Left lung (tissue), 4 donors: ENCODE measurements at regions not wholly inside any gene's neighbourhood (a gene's known extent, or its start where the extent isn't known, plus 50 kb on each side); places are given as distances from the start of the nearest gene placed in this dataset.
"Not testable (repeated sequence)": the region's sequence is repeated elsewhere in the genome, so short reads cannot be mapped to it uniquely, and the experiment has no call there.

Experiments used
- ATAC-seq: fragments of 200-7000 bp; cut with Tn5 transposase; one replicate; pipeline ENCODE4 v1.9.1; 2020; ENCODE audit warnings: moderate library complexity
- DNase-seq, 4 donors: peaks; one replicate each; pipeline ENCODE4 v3.0.0-alpha.2; 2013 to 2020
- H3K27ac ChIP-seq, 2 donors: fragments of 200-600 bp; sonication (generic) in 1 of 2; one replicate each; pipeline versions ENCODE4 v1.5.0 to v1.8.0; 2020 to 2021
- H3K27me3 ChIP-seq, 2 donors: fragments of 200-600 bp; sonication (generic) in 1 of 2; one replicate each; pipeline versions ENCODE4 v1.5.0 to v1.8.0; 2020 to 2021
- H3K36me3 ChIP-seq, 2 donors: fragments of 200-600 bp; sonication (generic) in 1 of 2; one replicate each; pipeline versions ENCODE4 v1.5.0 to v1.8.0; 2020 to 2021
- H3K4me1 ChIP-seq, 2 donors: fragments of 200-600 bp; one replicate each; pipeline ENCODE4 v1.8.0; 2021
- H3K4me3 ChIP-seq, 2 donors: fragments of 200-600 bp; sonication (generic) in 1 of 2; one replicate each; pipeline versions ENCODE4 v1.5.0 to v1.8.0; 2020 to 2021; ENCODE audit warnings: mild to moderate bottlenecking in 1 of 2
- H3K9me3 ChIP-seq, 2 donors: fragments of 200-600 bp; sonication (generic) in 1 of 2; one replicate each; pipeline versions ENCODE4 v1.5.0 to v1.8.0; 2020 to 2021
- CTCF ChIP-seq, 2 donors: fragments of 200-600 bp; sonication (generic) in 1 of 2; IDR thresholded peaks; one replicate each; pipeline versions ENCODE4 v1.5.0 to v1.8.0; 2021; ENCODE audit warnings: antibody characterized with exemption in 2 of 2
- intact Hi-C, 2 donors: fragments of 100-400 bp; cut with DNase I; formaldehyde crosslinking; loops; one replicate each; pipeline versions ENCODE4 v1.11.2 to v1.14.2; 2022
- donor health status: DM: no; HTN: yes; CAD: no.
- donor health status: DM: no; HTN: no; CAD: no.

GRCh38 chr6:150306290-150306689, 62.5 kb upstream of the IYD start:
- DNase-seq (no peak), ATAC-seq (no peak)
- Histone ChIP-seq H3K4me1 (no peaks in the 10 kb centered on the region), H3K36me3 (no peaks in the 10 kb centered on the region), H3K27ac (no peak overlapping the region), H3K27me3 (no peaks in the 10 kb centered on the region), H3K4me3 (no peak overlapping the region), H3K9me3 (no peaks in the 10 kb centered on the region)
- TF ChIP-seq CTCF (IDR thresholded peaks at IDR 0.05), result no peak
- intact Hi-C loops, result no loop called here

GRCh38 chr6:150307520-150307919, 61.3 kb upstream of the IYD start:
- no peak for TF ChIP-seq CTCF (IDR thresholded peaks at IDR 0.05)
- no peaks in the 10 kb centered on the region for H3K36me3 ChIP-seq
- no peaks in the 10 kb centered on the region for H3K4me1 ChIP-seq
- no peak for DNase-seq
- ATAC-seq, result no peak
- no peaks in the 10 kb centered on the region for H3K27me3 ChIP-seq
- intact Hi-C loops, result no loop called here
- no peaks in the 10 kb centered on the region for H3K9me3 ChIP-seq
- no peak overlapping the region for H3K27ac ChIP-seq
- H3K4me3 ChIP-seq, result no peak overlapping the region

- DNase-seq (no peak), ATAC-seq (no peak)
- Histone ChIP-seq H3K9me3 (no peaks in the 10 kb centered on the region), H3K4me1 (no peaks in the 10 kb centered on the region), H3K27ac (no peak overlapping the region), H3K27me3 (no peaks in the 10 kb centered on the region), H3K36me3 (no peaks in the 10 kb centered on the region), H3K4me3 (no peak overlapping the region)
- TF ChIP-seq CTCF (IDR thresholded peaks at IDR 0.05), result no peak
- intact Hi-C loops, result no loop called here
Measured at GRCh38 chr6:150308812-150309645, 59.8 kb upstream of the IYD start.

GRCh38 chr6:150310539-150310938, 58.3 kb upstream of the IYD start:
- H3K9me3 ChIP-seq, result no peaks in the 10 kb centered on the region
- no peaks in the 10 kb centered on the region for H3K27me3 ChIP-seq
- ATAC-seq (no peak), DNase-seq (no peak)
- intact Hi-C loops, result no loop called here
- H3K36me3 ChIP-seq, result no peaks in the 10 kb centered on the region
- no peaks in the 10 kb centered on the region for H3K4me1 ChIP-seq
- no peak overlapping the region for H3K27ac ChIP-seq
- TF ChIP-seq CTCF (IDR thresholded peaks at IDR 0.05), result no peak
- H3K4me3 ChIP-seq, result no peak overlapping the region

GRCh38 chr6:150311149-150311944, 57.5 kb upstream of the IYD start:
- H3K36me3 ChIP-seq, intact Hi-C loops, ATAC-seq, H3K27ac ChIP-seq, H3K9me3 ChIP-seq, H3K4me3 ChIP-seq, H3K4me1 ChIP-seq, H3K27me3 ChIP-seq, DNase-seq: not testable (repeated sequence)
